GM21447 (cell line): ENCODE measurements at regions not wholly inside any gene's neighbourhood (a gene's known extent, or its start where the extent isn't known, plus 50 kb on each side); places are given as distances from the start of the nearest gene placed in this dataset.
"Not testable (repeated sequence)": the region's sequence is repeated elsewhere in the genome, so short reads cannot be mapped to it uniquely, and the experiment has no call there.

ENCODE experiments used
- ATAC-seq: cut with Tn5 transposase; IDR thresholded peaks from one replicate; pipeline ENCODE4 v1.9.1; 2021; ENCODE audit not compliant: unreplicated experiment

DNA sequence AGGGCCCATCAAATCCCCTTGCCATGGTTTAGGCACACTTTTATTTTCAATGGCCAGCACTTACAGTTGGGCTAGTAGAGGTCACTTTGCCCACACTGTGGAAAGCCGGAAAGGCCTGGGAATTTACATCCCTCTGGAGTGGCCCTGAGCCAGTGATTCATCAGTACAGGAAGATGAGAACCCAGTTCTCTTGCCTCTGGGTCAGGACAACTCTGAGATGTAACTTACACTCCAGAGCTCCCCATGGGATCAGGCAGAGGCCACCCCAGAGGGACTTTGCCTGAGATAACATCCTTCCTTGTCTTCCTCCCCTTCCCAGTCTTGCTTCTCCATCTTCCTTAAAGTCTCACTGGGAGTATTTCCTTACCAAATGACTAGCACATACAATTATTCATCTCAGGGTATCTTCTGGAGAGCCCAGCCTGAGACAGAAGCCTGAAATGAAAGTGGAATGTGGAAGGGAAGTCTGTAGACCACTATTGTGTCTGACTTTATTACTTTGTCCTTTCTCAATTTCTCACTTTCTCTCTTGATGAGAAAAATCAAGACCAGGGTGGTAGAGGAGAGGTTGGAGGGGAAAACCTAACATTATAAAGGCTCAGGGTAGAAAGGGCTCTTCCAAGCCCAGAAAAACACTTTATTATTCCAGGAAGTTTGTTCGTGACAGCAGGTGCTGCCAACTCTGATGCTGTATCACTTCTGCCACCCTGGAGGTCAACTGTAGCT lies 220.8 kb downstream of the ZNF621 start:
- no peak for ATAC-seq

- no peak for ATAC-seq
Measured at GRCh38 chr3:40751666-40752065, 226.9 kb downstream of the ZNF621 start.

- ATAC-seq = no peak
Measured at GRCh38 chr3:40752492-40752891, 227.7 kb downstream of the ZNF621 start.

GRCh38 chr3:40753291-40753770 lies 228.6 kb downstream of the ZNF621 start:
- no peak for ATAC-seq

- no peak for ATAC-seq
Measured at GRCh38 chr3:40753951-40754350, 229.2 kb downstream of the ZNF621 start.

GRCh38 chr3:40754994-40755393 lies 230.2 kb downstream of the ZNF621 start:
- ATAC-seq = no peak

- no peak for ATAC-seq
Measured at GRCh38 chr3:40756500-40756899, 231.7 kb downstream of the ZNF621 start.

DNA sequence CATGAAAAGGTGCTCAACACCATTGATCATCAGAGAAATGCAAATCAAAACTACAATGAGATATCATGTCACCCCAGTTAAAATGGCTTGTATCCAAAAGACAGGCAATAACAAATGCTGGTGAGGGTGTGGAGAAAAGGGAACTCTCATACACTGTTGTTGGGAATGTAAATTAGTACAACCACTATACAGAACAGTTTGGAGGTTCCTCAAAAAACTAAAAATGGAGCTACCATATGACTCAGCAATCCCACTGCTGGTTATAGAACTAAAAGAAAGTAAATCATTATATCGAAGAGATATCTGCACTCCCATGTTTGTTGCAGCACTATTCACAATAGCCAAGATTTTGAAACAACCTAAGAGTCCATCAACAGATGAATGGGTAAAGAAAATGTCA lies 238.0 kb downstream of the ZNF621 start:
- ATAC-seq = not testable (repeated sequence)

DNA sequence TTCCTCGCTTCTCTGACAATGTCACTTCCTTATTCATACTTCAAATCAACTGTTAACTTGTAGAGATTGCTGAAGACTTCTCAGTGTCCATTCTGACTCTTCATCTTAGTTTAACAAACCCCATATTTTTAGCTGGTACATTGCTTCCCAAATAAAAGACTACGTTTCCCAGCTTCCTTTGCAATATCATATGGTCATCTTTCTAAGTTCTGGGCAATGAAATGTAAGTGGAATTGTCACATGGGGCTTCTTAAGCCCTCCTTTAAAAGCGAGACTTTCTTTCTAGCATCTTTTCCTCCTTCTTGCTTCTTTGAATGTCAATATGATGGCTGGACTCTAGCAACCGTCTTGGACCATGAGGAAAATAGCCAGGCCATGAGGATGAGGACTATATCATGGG lies 239.0 kb downstream of the ZNF621 start:
- ATAC-seq = no peak

GRCh38 chr3:40764747-40765146 lies 240.0 kb downstream of the ZNF621 start:
- ATAC-seq = no peak

DNA sequence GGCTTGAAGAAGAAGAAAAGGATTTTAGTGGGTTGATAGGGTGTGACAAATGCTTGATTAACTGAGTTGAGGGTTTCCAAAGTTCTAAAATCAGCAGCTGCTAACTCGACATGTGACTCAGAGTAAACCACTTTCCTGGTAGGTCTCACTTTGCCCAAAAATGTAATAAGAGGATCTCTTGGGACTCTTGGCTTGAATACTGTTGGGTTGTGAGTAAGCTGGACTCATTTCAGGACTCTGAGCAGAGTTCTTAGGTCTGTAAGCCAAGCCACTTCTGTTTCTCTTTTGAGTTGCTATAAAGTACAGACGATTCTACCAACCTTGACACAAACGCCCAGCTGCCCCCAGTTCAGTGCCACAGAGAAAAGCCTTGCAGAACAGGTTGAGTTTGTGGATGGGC lies 241.1 kb downstream of the ZNF621 start:
- peak; percentile 68 for ATAC-seq

DNA sequence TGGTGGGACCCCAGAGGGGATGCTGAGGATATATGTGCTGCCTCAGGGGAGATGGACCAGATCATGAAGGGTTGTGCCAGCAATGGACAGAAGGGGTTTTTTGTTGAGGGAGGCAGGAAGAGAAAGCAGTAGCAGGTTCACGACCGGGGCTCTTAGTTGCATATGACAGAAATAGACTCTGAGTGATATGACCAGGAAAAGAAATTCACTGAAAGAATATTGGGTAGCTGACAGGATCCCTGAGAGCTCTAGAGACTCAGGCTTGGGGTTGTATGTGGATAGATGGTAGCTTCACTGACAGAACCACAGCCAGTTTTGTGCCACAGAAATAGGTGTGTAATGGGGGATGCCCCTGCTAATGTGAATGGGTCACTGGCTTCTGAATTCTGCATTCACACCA lies 241.6 kb downstream of the ZNF621 start:
- ATAC-seq = peak; percentile 45

DNA sequence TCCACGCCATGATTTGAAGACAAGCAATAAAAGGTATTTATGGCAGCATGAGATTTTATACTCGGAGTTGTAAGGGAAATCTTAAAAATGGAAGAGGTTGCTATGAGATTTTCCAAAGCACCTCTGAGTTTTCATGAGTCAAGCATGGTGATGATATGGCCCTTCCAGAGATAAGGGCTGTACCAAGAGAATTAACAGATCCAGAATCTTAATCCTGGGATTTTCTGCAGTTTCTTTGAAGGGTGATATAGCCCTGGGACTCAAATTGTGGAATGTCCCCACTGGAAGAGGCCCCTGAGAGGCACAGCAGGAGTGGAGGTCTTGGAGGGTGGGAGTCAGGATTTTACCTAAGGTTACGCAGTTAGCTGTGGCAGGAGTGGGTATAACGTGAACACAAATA lies 243.3 kb downstream of the ZNF621 start:
- no peak for ATAC-seq

DNA sequence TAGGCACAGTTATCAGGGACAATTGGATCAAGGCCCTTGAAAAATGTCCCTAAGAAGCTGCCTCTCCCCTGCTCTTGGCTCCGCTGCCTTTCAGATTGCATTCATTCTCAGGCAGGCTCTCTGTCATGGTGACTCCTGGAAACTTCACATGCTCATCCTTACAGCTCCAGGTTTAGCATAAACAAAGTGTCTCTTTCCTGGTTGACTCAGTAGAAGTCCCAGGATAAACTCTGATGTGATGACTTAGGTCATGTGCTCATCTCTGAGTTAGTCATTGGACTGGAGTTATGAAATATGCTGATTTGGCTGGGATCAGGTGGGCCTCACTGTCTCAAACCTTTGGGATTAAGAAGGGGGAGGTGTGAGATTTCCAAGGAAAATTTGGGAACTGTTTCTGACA lies 243.8 kb downstream of the ZNF621 start:
- ATAC-seq = no peak

- no peak for ATAC-seq
Measured at GRCh38 chr3:40770061-40770460, 245.3 kb downstream of the ZNF621 start.

DNA sequence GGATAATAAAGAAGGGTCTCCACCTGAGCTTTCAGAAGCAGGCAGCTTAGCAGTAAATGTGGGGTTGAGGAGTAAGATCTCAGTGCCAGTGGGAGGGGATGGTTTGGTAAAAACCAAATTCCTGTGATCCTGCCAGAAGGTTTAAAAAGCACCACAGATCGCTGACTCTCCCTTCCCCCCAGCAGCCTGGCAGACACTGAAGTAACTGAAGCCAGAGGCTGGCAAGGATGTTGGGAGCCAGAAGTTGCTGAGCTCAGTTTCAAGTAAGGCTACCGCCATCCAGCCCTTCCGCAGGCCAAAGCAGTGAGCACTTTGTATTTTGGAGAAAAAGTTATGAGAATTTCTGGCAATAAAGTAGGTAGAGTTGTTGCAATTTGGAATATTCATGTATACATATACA lies 246.4 kb downstream of the ZNF621 start:
- no peak for ATAC-seq

DNA sequence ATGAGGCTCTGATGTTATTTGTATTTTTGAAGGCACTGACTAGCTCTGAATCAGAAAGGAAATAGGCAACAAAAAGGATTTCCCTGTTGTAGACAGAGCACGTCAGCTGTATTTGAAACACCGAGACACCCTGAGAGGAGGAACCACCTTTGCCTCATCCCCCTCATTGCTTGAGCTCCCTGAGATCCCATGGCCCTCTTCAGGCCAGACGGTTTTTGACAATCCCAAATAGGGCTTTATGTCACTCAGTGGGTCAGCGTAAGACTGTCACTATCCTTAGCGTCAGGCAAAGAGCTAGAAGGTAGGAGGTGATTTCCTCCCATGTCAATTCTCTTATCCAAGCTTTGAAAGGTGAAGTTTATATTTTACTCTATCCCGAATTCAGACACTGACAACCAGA lies 254.3 kb downstream of the ZNF621 start:
- ATAC-seq = no peak

- no peak for ATAC-seq
Measured at GRCh38 chr3:40780291-40780924, 255.6 kb downstream of the ZNF621 start.

DNA sequence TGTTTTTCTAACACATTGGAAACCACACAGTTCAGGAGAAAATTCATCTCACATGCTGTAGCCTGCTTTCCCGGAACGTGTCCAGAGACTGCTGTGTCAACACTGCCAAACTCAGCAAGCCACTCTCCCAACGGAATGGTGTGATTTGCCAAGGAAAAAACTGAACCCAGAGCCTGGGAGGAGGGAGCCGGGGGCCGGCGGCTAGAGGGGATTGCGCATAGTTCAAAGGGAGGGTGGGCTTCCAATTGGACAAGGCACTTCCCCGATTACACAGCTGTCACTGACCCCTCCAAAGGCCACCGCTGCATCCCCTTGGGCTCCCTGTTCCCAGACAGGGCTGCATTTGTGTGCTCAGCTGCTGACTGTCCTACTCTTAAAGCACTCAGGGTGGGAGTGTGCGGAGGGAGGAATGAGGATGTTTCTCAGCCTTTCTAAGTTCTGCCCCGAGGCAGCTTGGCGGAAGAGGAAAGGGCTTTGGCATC lies 256.2 kb downstream of the ZNF621 start:
- no peak for ATAC-seq

DNA sequence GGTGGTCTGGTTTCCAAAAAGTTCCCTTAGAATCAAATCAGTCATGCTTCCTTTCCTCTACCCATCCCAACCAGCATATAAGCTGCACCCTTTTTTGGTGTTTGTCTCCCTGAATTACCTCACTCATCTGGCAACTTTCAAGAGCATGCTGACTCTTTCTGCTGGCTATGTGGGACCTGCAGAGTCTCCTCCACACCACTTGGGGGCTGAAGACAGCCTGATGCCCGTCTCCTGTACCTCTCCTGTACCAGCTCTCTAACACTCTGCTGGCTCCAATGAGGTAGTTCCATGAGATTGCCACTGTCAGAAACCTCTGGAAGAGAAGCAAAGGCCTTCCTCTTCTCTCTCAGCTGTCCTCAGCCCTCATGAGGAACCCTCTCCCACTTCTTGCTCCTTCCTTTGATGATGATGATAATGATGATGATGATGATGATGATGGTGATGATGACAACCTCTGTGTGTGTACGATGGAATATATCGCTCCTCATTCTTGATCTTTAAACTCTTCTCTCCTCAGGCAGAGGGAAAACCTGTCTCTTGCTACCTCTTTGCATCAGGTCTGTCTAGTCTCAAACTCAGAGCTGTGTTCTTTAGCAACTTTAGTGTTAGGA lies 257.5 kb downstream of the ZNF621 start:
- ATAC-seq = no peak

GRCh38 chr3:40790746-40791145 lies 266.0 kb downstream of the ZNF621 start:
- no peak for ATAC-seq

GRCh38 chr3:40793730-40794129 lies 269.0 kb downstream of the ZNF621 start:
- no peak for ATAC-seq
